ENCODE measurements at regions not wholly inside any gene's neighbourhood (a gene's known extent, or its start where the extent isn't known, plus 50 kb on each side); places are given as distances from the start of the nearest gene placed in this dataset.

- TF ChIP-seq CTCF (IDR thresholded peaks at IDR 0.05; ENCODE audit: low read depth, low read length): no peak
- no peak for DNase-seq
- H3K9me3 ChIP-seq: no peaks in the 10 kb centered on the region
- no peaks in the 10 kb centered on the region for H3K27me3 ChIP-seq
- no peak overlapping the region for H3K4me3 ChIP-seq (ENCODE audit: low read depth, low read length)
- H3K36me3 ChIP-seq: no peaks in the 10 kb centered on the region
- no peaks in the 10 kb centered on the region for H3K4me1 ChIP-seq
Observed at GRCh38 chr16:74169066-74169465, 127.5 kb upstream of the PSMD7 start.

GRCh38 chr16:74168445-74168844, 128.2 kb upstream of the PSMD7 start:
- no peaks in the 10 kb centered on the region for H3K4me1 ChIP-seq

GRCh38 chr16:74166456-74166855, 130.2 kb upstream of the PSMD7 start:
- TF ChIP-seq CTCF (IDR thresholded peaks at IDR 0.05; ENCODE audit: low read depth, low read length): no peak
- no peak overlapping the region for H3K4me3 ChIP-seq (ENCODE audit: low read depth, low read length)

More at GRCh38 chr16:74168445-74168844, 128.2 kb upstream of the PSMD7 start:
- no peak for DNase-seq
- TF ChIP-seq CTCF (IDR thresholded peaks at IDR 0.05; ENCODE audit: low read depth, low read length): no peak
- Histone ChIP-seq H3K27me3 (no peaks in the 10 kb centered on the region), H3K9me3 (no peaks in the 10 kb centered on the region), H3K36me3 (no peaks in the 10 kb centered on the region), H3K4me3 (ENCODE audit: low read depth, low read length) (no peak overlapping the region)

GRCh38 chr16:74165566-74166080, 131.0 kb upstream of the PSMD7 start:
- no peak overlapping the region for H3K4me3 ChIP-seq (ENCODE audit: low read depth, low read length)
- TF ChIP-seq CTCF (IDR thresholded peaks at IDR 0.05; ENCODE audit: low read depth, low read length): no peak
- no peaks in the 10 kb centered on the region for H3K4me1 ChIP-seq
- no peaks in the 10 kb centered on the region for H3K9me3 ChIP-seq
- DNase-seq: no peak
- H3K36me3 ChIP-seq: no peaks in the 10 kb centered on the region
- no peaks in the 10 kb centered on the region for H3K27me3 ChIP-seq

More at GRCh38 chr16:74166456-74166855, 130.2 kb upstream of the PSMD7 start:
- DNase-seq: no peak
- no peaks in the 10 kb centered on the region for H3K9me3 ChIP-seq
- H3K27me3 ChIP-seq: no peaks in the 10 kb centered on the region
- H3K36me3 ChIP-seq: no peaks in the 10 kb centered on the region
- H3K4me1 ChIP-seq: no peaks in the 10 kb centered on the region

- H3K36me3 ChIP-seq: no peaks in the 10 kb centered on the region
- H3K4me3 ChIP-seq (ENCODE audit: low read depth, low read length): no peak overlapping the region
- no peaks in the 10 kb centered on the region for H3K27me3 ChIP-seq
- no peaks in the 10 kb centered on the region; the same call in 1 of the 2 replicates for H3K9me3 ChIP-seq
- DNase-seq: no peak
- H3K4me1 ChIP-seq: no peaks in the 10 kb centered on the region
- TF ChIP-seq CTCF (IDR thresholded peaks at IDR 0.05; ENCODE audit: low read depth, low read length): no peak
Observed at GRCh38 chr16:74160759-74161158, 135.9 kb upstream of the PSMD7 start.

GRCh38 chr16:74153773-74154172, 142.8 kb upstream of the PSMD7 start:
- no peaks in the 10 kb centered on the region for H3K27me3 ChIP-seq
- DNase-seq: no peak
- no peak overlapping the region for H3K4me3 ChIP-seq (ENCODE audit: low read depth, low read length)
- H3K9me3 ChIP-seq: no peaks in the 10 kb centered on the region
- H3K36me3 ChIP-seq: no peaks in the 10 kb centered on the region
- no peaks in the 10 kb centered on the region for H3K4me1 ChIP-seq
- no peak for TF ChIP-seq CTCF (IDR thresholded peaks at IDR 0.05; ENCODE audit: low read depth, low read length)
